GM18499 (cell line): ENCODE measurements at regions not wholly inside any gene's neighbourhood (a gene's known extent, or its start where the extent isn't known, plus 50 kb on each side); places are given as distances from the start of the nearest gene placed in this dataset.
"Not testable (repeated sequence)": the region's sequence is repeated elsewhere in the genome, so short reads cannot be mapped to it uniquely, and the experiment has no call there.

Experiments used
- ATAC-seq: cut with Tn5 transposase; IDR thresholded peaks from one replicate; pipeline ENCODE4 v1.9.1; 2021; ENCODE audit warnings: moderate number of reproducible peaks; ENCODE audit not compliant: insufficient read depth, unreplicated experiment

DNA sequence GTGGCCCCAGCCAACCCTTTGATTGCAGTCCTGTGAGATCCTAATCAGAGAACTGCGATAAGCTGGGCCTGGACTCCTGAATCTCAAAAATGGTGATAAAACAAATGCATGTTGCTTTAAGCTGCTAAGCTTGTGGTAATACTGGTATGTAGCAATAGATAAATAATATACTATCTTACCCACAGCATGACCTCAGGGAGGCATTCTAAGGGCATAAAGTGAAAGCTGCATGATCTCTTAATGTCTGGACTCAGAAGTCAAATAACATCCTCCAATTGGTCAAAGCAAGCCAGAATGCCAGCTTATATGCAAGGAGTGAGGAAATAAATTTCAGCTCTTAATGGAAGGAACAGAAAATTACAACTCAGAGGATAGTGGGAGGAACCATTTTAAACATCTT, 246.1 kb downstream of the FSIP2 start:
- ATAC-seq: no peak

DNA sequence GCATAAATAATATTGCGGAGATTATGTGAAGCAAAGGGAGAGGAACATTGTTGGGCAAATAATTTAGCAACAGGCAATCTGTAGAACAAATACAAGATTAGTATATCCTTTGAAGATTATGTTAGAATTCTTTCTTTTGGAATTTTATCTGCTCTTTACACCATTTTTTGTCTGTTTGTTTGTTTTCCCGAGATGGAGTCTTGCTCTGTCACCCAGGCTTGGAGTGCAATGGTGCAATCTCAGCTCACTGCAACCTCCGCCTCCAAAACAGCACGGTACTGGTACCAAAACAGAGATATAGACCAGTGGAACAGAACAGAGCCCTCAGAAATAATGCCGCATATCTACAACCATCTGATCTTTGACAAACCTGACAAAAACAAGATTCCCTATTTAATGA, 250.3 kb downstream of the FSIP2 start:
- ATAC-seq: not testable (repeated sequence)

- no peak for ATAC-seq
Observed at GRCh38 chr2:185990861-185991525, 252.4 kb downstream of the FSIP2 start.

DNA sequence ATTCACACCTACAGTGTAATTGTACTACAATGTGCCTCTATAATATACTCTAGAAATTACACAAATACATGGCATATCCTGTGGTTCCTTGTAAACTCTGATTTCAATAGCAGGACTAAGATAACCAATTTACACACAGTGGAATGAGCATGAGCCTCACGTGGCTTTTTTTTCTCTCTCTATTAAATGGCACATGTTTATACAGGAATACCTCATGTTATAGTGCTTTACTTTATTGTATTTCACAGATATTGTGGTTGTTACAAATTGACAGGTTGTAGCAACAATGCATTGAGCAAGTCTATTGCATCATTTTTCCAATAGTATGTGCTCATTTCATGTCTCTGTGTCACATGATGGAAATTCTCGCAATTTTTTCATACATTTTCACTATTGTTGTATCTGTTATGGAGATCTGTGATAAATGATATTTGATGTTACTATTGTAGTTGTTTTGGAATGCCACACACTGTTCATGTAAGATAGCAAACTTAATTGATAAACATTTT, 260.0 kb downstream of the FSIP2 start:
- no peak for ATAC-seq

- no peak for ATAC-seq
Observed at GRCh38 chr2:186009341-186009740, 270.7 kb downstream of the FSIP2 start.

- no peak for ATAC-seq
Observed at GRCh38 chr2:186017278-186017677, 278.7 kb downstream of the FSIP2 start.

GRCh38 chr2:186024921-186025320, 286.3 kb downstream of the FSIP2 start:
- no peak for ATAC-seq

DNA sequence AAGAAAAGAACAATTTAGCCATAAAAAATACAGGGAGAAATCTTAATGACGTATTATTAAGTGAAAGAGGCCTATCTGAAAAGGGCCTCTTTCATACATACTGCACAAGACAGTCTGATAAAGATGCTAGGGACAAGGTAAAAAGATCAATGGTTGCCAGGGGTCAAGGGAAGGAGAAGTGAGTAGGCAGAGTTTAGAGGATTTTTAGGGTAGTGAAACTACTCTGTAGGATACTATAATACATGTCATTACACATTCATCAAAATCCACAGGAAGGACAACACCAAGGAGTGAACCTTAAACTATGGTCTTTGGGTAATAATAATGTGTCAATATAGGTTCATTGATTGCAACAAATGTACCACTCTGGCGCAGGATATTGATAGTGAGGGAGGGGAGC, 289.3 kb downstream of the FSIP2 start:
- no peak for ATAC-seq

DNA sequence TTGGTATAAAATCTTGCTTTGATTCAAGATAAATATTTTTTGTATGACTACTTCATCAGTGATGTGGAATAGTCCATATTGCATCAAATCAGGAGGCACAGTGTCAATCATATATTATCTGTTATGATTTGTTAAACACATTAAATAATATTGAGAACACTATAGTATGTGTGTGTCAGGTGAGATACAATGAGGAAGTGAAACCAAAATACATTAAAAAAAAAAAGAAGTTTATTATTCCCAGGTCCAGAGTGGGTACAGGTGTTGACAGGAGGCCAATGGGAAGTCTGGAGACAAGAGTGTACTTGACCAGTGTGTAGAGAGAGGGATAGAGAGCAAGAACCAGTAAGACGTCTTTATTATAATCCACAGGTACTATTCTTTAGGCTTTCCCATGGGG, 292.6 kb downstream of the FSIP2 start:
- ATAC-seq: no peak

GRCh38 chr2:186032102-186032738, 293.6 kb downstream of the FSIP2 start:
- ATAC-seq: no peak

DNA sequence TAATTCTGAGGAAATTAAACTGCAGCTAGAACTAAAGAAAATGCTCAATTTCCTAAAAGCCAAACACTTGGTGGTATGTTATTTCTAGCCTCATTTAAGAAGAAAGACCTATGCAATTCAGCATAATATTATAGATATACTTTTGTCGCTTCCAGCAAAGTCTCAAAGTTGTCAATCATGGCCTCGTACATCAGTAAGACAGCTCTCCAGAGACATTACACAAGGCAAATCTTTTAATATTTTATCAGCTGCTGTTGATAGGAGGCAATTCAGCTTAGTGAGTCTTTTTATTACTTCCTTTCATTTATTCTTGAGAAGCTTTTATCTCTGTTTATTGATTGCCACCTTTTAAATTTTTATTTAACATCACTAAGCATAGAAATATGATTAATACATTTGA, 294.3 kb downstream of the FSIP2 start:
- ATAC-seq: no peak

DNA sequence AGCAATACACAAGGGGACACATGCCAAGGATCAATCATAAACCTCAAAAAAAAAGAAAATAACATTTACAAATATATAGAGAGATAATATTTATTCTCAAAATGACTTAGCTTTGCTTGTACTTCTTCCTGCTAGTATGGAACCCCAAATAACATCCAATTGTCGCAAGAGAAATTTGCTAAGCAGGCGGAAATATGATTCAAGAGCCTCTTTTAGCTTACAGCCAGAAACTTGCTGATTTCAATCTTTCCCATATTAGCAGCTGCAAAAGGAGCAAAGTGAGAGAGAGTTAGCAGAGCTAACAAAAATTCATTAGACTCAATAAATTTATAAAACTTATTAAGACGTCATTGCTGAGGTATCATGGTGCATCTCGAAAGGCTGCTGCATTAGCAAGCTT, 294.9 kb downstream of the FSIP2 start:
- no peak for ATAC-seq

DNA sequence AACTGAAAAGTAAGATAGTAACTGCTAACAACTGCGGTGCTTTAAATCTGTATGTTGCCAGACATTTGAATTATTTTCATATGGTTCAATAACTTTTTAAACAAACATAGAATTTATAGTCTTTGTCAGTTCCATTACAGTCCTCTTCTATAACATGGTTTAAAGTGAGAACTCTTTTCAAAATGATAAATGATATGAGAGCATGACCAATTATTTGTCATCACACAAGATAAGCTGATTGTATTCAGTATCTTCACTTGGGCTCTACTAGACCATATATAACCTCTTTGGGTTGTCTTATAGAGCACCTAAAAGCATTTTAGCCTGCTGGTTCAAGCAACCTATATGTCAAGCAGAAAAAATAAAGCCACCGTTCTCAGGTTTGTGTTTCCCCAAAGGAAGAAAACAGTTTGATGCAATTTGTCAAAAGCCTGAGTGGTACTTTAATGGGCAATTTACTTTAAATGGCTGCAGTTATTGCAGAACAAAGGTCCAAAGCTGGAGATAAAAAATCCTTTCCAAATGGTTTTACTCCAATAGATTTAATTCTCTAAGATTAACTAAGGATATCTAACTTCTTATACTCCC, 298.4 kb downstream of the FSIP2 start:
- ATAC-seq: no peak

GRCh38 chr2:186042207-186043028, 303.8 kb downstream of the FSIP2 start:
- no peak for ATAC-seq

DNA sequence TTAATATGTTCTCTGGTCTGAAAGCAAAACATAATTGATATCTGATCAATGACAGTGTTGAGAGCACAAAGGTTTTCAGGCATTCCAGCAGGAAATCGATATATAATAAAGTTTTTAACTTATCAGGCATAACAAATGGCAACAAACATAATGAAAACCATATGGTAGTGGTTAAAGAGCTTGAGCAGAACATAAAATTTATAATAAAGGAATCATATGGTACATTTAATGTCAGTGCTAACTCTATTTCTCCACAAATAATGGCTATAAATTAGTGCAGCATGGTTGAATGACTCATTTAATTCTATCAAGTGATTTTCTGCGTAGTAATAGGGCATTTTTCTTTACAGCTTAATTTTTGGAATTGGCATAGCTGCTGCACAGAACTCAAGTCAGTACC, 306.2 kb downstream of the FSIP2 start:
- ATAC-seq: no peak

DNA sequence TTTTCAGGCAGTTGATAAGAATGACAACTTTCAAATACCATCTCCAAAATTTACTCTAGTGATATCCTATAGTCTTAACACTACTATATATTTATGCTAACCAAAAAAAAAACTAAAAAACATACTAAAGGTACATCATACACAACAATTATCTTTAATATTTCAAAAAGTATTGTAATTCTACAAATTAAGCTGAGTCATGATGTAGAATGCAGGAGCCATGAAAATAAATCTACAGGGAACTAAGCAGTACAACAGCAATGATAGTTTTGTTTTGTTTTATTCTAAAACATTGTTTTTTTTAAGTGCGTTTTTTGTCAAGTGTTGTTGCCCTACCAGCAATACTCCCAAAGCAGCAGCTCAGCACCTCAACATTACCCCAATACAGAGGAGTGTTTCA, 314.3 kb downstream of the FSIP2 start:
- no peak for ATAC-seq

DNA sequence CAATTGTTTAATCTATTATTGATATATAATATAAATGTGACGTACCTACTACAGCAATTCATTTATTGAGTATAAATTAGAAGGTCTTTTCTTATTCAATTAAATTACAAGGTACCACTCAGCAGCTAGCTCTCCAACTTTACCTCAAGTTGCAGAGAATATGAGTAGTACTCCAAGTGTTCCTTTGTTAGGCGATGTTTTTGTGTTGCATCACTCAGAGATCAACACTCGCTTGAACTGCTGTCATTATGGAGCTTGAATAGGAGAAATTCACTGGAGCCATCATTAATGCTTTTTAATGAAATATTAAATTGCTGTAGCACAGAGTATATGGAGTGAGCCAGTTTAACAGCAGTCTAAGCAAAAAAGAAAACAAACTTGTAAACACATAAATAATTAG, 320.0 kb downstream of the FSIP2 start:
- ATAC-seq: no peak

- no peak for ATAC-seq
Observed at GRCh38 chr2:186059096-186059495, 320.5 kb downstream of the FSIP2 start.

- no peak for ATAC-seq
Observed at GRCh38 chr2:186060744-186061440, 322.3 kb downstream of the FSIP2 start.

GRCh38 chr2:186064507-186064906, 325.9 kb downstream of the FSIP2 start:
- no peak for ATAC-seq
